Gastroesophageal sphincter (tissue), 4 donors: ENCODE measurements at regions not wholly inside any gene's neighbourhood (a gene's known extent, or its start where the extent isn't known, plus 50 kb on each side); places are given as distances from the start of the nearest gene placed in this dataset.

Experiments used
- ATAC-seq: fragments of 150-250 bp; one replicate; pipeline ENCODE4 v1.9.1; 2016; ENCODE audit warnings: mild to moderate bottlenecking, moderate library complexity
- H3K27ac ChIP-seq, 4 donors: fragments of 200-600 bp; sonication (generic) in 3 of 4; 1 replicate in 3 of 4; 2 replicates in 1 of 4; pipeline ENCODE4 v1.5.1; 2016 to 2019
- H3K27me3 ChIP-seq: fragments of 200-600 bp; sonication (generic); one replicate; pipeline ENCODE4 v1.5.1; 2019
- H3K36me3 ChIP-seq, 2 donors: fragments of 200-600 bp; sonication (generic); one replicate each; pipeline ENCODE4 v1.5.1; 2019; ENCODE audit warnings: control low read depth in 1 of 2
- H3K4me1 ChIP-seq, 3 donors: fragments of 200-600 bp; sonication (generic); 1 replicate in 2 of 3; 2 replicates in 1 of 3; pipeline ENCODE4 v1.5.1; 2016 to 2019; ENCODE audit warnings: control low read depth in 2 of 3
- H3K4me3 ChIP-seq, 2 donors: fragments of 200-600 bp; sonication (generic); one replicate each; pipeline ENCODE4 v1.5.1; 2019; ENCODE audit warnings: mild to moderate bottlenecking in 1 of 2, moderate library complexity in 1 of 2
- H3K9me3 ChIP-seq, 3 donors: fragments of 200-600 bp; sonication (generic); one replicate each; pipeline ENCODE4 v1.5.1; 2017 to 2019; ENCODE audit warnings: control low read depth in 2 of 3
- CTCF ChIP-seq, 4 experiments: fragments of 200-600 bp in 2 of 4; fragments of 450-650 bp in 2 of 4; sonication (generic) in 1 of 4; IDR thresholded peaks; one replicate each; pipeline ENCODE4 v1.5.1; 2017 to 2019; ENCODE audit warnings: antibody characterized with exemption in 4 of 4, mild to moderate bottlenecking in 2 of 4, moderate library complexity in 2 of 4
- EP300 ChIP-seq: sonication (generic); formaldehyde crosslinking; IDR thresholded peaks from one replicate; pipeline ENCODE4 v1.6.1; 2017; ENCODE audit warnings: antibody characterized with exemption, mild to moderate bottlenecking
- POLR2A ChIP-seq, 2 donors: fragments of 450-650 bp; IDR thresholded peaks; one replicate each; pipeline ENCODE4 v1.6.1; 2017; ENCODE audit warnings: antibody characterized with exemption in 2 of 2, mild to moderate bottlenecking in 2 of 2, moderate library complexity in 1 of 2
- POLR2AphosphoS5 ChIP-seq: sonication (generic); formaldehyde crosslinking; IDR thresholded peaks from one replicate; pipeline ENCODE4 v1.6.1; 2017; ENCODE audit warnings: antibody characterized with exemption
- WGBS, 2 donors: methylation state at CpG; one replicate each; pipeline ENCODE4 v1.1.5; 2018; ENCODE audit warnings: low coverage in 1 of 2; 5-methylcytosine and 5-hydroxymethylcytosine counted together

GRCh38 chr6:81331526-81331925, 421.0 kb downstream of the TENT5A start:
- H3K27me3 ChIP-seq: no peaks in the 10 kb centered on the region
- no peak for ATAC-seq
- H3K9me3 ChIP-seq: peaks cover 0 to 2% (median 0%) of the 10 kb centered on the region in 3 donors
- TF ChIP-seq CTCF (IDR thresholded peaks at IDR 0.05) (no peak), POLR2A (IDR thresholded peaks at IDR 0.05) (no peak), POLR2AphosphoS5 (no peak), EP300 (no peak)
- 64% methylated on average over 1 of the region's 1 CpG; no CpG with 5 or more reads in 1 of the 2 donors for WGBS, 2 donors
- H3K27ac ChIP-seq: no peak overlapping the region
- H3K4me3 ChIP-seq: no peak overlapping the region
- H3K36me3 ChIP-seq: no peaks in the 10 kb centered on the region
- H3K4me1 ChIP-seq: no peaks in the 10 kb centered on the region

- 72 to 86% methylated on average over 2 of the region's 2 CpGs for WGBS, 2 donors
- no peaks in the 10 kb centered on the region for H3K27me3 ChIP-seq
- no peaks in the 10 kb centered on the region for H3K36me3 ChIP-seq
- no peak overlapping the region for H3K27ac ChIP-seq
- no peak for ATAC-seq
- TF ChIP-seq CTCF (IDR thresholded peaks at IDR 0.05): no peak
- no peak for TF ChIP-seq EP300
- TF ChIP-seq POLR2AphosphoS5: no peak
- no peak for TF ChIP-seq POLR2A (IDR thresholded peaks at IDR 0.05)
- no peak overlapping the region for H3K4me3 ChIP-seq
- no peaks in the 10 kb centered on the region for H3K4me1 ChIP-seq
- H3K9me3 ChIP-seq: no peaks in the 10 kb centered on the region
These were observed 423.8 kb downstream of the TENT5A start for GRCh38 chr6:81328700-81329099.

DNA sequence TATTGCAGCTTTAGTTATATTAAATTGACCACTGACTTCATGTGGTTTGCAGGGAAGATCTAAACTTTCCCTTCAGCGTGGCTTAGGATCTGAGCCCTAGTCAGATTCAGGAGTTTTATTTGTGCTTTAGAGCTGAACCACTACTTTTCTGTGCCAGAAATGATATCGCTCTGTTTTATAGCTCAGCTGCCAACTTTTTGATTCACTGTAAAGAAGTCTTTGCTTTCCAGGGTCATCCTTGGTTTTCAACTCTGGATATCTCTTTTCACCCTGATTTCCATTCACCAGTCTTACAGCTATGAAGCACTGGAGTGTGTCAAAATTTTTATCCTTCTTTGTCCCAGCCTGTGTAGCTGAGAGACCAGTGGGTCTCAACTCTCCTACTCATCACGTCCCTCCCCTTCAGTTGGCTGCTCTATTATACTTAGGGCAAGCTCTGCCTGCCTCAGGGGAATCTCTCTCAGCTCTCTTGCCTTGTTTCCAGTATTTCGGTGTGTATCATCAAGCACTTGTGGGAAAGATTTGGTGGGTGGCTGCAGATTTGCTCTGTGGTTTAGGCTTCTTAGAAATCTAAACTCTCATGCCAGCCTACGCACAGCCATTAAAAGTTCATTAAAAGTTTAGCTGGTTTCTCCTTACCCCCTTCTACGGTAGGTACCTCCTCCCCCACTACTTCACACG, 425.5 kb downstream of the TENT5A start:
- Histone ChIP-seq H3K4me1 (no peaks in the 10 kb centered on the region), H3K27ac (no peak overlapping the region), H3K27me3 (no peaks in the 10 kb centered on the region), H3K4me3 (no peak overlapping the region), H3K36me3 (no peaks in the 10 kb centered on the region), H3K9me3 (no peaks in the 10 kb centered on the region)
- no peak for ATAC-seq
- 50 to 52% methylated on average over 7 of the region's 7 CpGs for WGBS, 2 donors
- TF ChIP-seq POLR2A (IDR thresholded peaks at IDR 0.05): no peak
- no peak for TF ChIP-seq POLR2AphosphoS5
- TF ChIP-seq EP300: no peak
- TF ChIP-seq CTCF (IDR thresholded peaks at IDR 0.05): no peak

- no peaks in the 10 kb centered on the region for H3K27me3 ChIP-seq
- TF ChIP-seq CTCF (IDR thresholded peaks at IDR 0.05) (no peak), EP300 (no peak), POLR2A (IDR thresholded peaks at IDR 0.05) (no peak), POLR2AphosphoS5 (no peak)
- no peak for ATAC-seq
- no peak overlapping the region for H3K4me3 ChIP-seq
- no peaks in the 10 kb centered on the region for H3K36me3 ChIP-seq
- H3K4me1 ChIP-seq: no peaks in the 10 kb centered on the region
- H3K9me3 ChIP-seq: peaks cover 0 to 20% (median 0%) of the 10 kb centered on the region in 3 donors
- 33 to 63% methylated on average over 1 to 2 of the region's 2 CpGs for WGBS, 2 donors
- H3K27ac ChIP-seq: no peak overlapping the region
These were observed 442.7 kb downstream of the TENT5A start for GRCh38 chr6:81309811-81310210.

DNA sequence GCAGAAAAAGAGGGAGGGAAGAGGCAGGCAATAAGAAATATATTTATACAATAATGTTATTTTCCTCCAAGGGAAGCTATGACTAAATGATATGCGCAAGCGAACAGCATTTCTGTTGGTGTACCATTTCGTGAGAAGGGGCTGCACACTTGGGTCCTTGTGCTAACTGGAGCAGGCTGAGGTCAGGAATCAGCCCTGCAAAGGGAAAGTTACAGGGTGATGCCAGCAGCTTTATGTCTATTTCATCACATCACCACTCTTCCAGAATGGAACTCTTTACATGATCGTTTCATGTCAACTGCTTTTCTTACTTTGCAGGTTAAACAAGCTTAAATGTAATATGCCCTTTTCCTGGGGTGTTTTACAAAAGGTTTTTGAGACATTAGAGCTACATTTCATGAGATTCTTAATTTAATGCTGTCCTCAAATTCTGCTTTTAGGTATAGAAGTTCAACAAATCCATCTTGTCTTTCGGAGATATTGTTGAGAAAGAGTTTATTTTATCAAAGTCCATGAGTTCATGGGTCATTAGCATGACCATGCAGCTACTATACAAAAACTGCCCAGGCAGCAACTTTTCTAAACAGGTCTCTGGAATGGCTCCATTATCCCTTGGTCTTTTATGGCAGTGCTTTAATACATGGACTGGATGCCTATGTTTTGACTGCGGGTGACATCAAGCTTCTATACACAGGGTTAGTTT, 443.8 kb downstream of the TENT5A start:
- 81 to 93% methylated on average over 6 of the region's 6 CpGs for WGBS, 2 donors
- ATAC-seq: no peak
- H3K9me3 ChIP-seq: peaks cover 0 to 9% (median 0%) of the 10 kb centered on the region in 3 donors
- H3K4me3 ChIP-seq: no peak overlapping the region
- no peaks in the 10 kb centered on the region for H3K27me3 ChIP-seq
- H3K27ac ChIP-seq: no peak overlapping the region
- TF ChIP-seq EP300 (no peak), POLR2A (IDR thresholded peaks at IDR 0.05) (no peak), CTCF (IDR thresholded peaks at IDR 0.05) (no peak)
- H3K4me1 ChIP-seq: no peaks in the 10 kb centered on the region
- no peaks in the 10 kb centered on the region for H3K36me3 ChIP-seq
